Activated CD8-positive, alpha-beta memory T cell treated with anti-CD3 and anti-CD28 coated beads for 48 hours (primary cell): ENCODE measurements at regions not wholly inside any gene's neighbourhood (a gene's known extent, or its start where the extent isn't known, plus 50 kb on each side); places are given as distances from the start of the nearest gene placed in this dataset.

ENCODE experiments used
- DNase-seq, 3 experiments: peaks; one replicate each; pipeline ENCODE4 v3.0.0-alpha.2; 2020; ENCODE audit warnings: low read depth in 2 of 3, low spot score in 2 of 3

GRCh38 chr7:22913158-22913557 lies 90.5 kb upstream of the TOMM7 start:
- DNase-seq: no peak

- DNase-seq: no peak
These were observed 89.2 kb upstream of the TOMM7 start for GRCh38 chr7:22911889-22912288.

- no peak for DNase-seq
These were observed 87.3 kb upstream of the TOMM7 start for GRCh38 chr7:22909917-22910316.

- no peak for DNase-seq
These were observed 85.2 kb upstream of the TOMM7 start for GRCh38 chr7:22907805-22908204.

- DNase-seq: no peak
These were observed 78.1 kb upstream of the TOMM7 start for GRCh38 chr7:22900784-22901183.

- no peak for DNase-seq
These were observed 77.5 kb upstream of the TOMM7 start for GRCh38 chr7:22900101-22900500.

- DNase-seq: no peak
These were observed 74.3 kb upstream of the TOMM7 start for GRCh38 chr7:22896917-22897316.

- DNase-seq: no peak
These were observed 73.1 kb upstream of the TOMM7 start for GRCh38 chr7:22895828-22896165.

- DNase-seq: no peak
These were observed 72.6 kb upstream of the TOMM7 start for GRCh38 chr7:22895140-22895827.

GRCh38 chr7:22894546-22894945 lies 71.9 kb upstream of the TOMM7 start:
- no peak for DNase-seq

GRCh38 chr7:22890773-22891172 lies 68.1 kb upstream of the TOMM7 start:
- DNase-seq: no peak

- DNase-seq: peak in 2 of 3 experiments; percentile 27 to 31
These were observed 63.2 kb upstream of the TOMM7 start for GRCh38 chr7:22885797-22886261.

GRCh38 chr7:22884911-22885788 lies 62.5 kb upstream of the TOMM7 start:
- no peak for DNase-seq

GRCh38 chr7:22882106-22882505 lies 59.5 kb upstream of the TOMM7 start:
- DNase-seq: no peak

GRCh38 chr7:22879709-22880306 lies 57.2 kb upstream of the TOMM7 start:
- no peak for DNase-seq

GRCh38 chr7:22879280-22879679 lies 56.6 kb upstream of the TOMM7 start:
- no peak for DNase-seq

GRCh38 chr7:22876986-22877729 lies 54.5 kb upstream of the TOMM7 start:
- no peak for DNase-seq

- no peak for DNase-seq
These were observed 52.8 kb upstream of the TOMM7 start for GRCh38 chr7:22875470-22875869.

GRCh38 chr7:22874904-22875303 lies 52.3 kb upstream of the TOMM7 start:
- no peak for DNase-seq
